Epithelial cell of proximal tubule (primary cell): ENCODE measurements at regions not wholly inside any gene's neighbourhood (a gene's known extent, or its start where the extent isn't known, plus 50 kb on each side); places are given as distances from the start of the nearest gene placed in this dataset.
"Not testable (repeated sequence)": the region's sequence is repeated elsewhere in the genome, so short reads cannot be mapped to it uniquely, and the experiment has no call there.

Source experiments
- DNase-seq: peaks from one replicate; pipeline ENCODE4 v3.0.0-alpha.2; 2011; ENCODE audit warnings: low read depth
- H3K4me3 ChIP-seq: 2 replicates; pipeline ENCODE4 v1.5.1; 2011; ENCODE audit warnings: low read depth, mild to moderate bottlenecking, low read length
- CTCF ChIP-seq: conservative IDR thresholded peaks from 2 replicates; pipeline ENCODE4 v1.5.1; 2012; ENCODE audit warnings: low read depth, mild to moderate bottlenecking, low read length

- TF ChIP-seq CTCF: no peak
- DNase-seq: no peak
- no peak overlapping the region for H3K4me3 ChIP-seq
Observed at GRCh38 chr1:4174291-4175200, 274.5 kb upstream of the C1orf174 start.

- no peak overlapping the region for H3K4me3 ChIP-seq
- no peak for DNase-seq
- TF ChIP-seq CTCF: no peak
Observed at GRCh38 chr1:4175566-4176405, 275.7 kb upstream of the C1orf174 start.

GRCh38 chr1:4176841-4177240 lies 276.8 kb upstream of the C1orf174 start:
- H3K4me3 ChIP-seq: no peak overlapping the region
- no peak for DNase-seq
- TF ChIP-seq CTCF: no peak

- no peak for DNase-seq
- H3K4me3 ChIP-seq: no peak overlapping the region
- no peak for TF ChIP-seq CTCF
Observed at GRCh38 chr1:4177425-4178150, 277.5 kb upstream of the C1orf174 start.

- H3K4me3 ChIP-seq: no peak overlapping the region
- DNase-seq: no peak
- TF ChIP-seq CTCF: no peak
Observed at GRCh38 chr1:4178501-4179113, 278.5 kb upstream of the C1orf174 start.

GRCh38 chr1:4179914-4180735 lies 280.1 kb upstream of the C1orf174 start:
- no peak for TF ChIP-seq CTCF
- no peak for DNase-seq
- no peak overlapping the region for H3K4me3 ChIP-seq

GRCh38 chr1:4186486-4186885 lies 286.4 kb upstream of the C1orf174 start:
- DNase-seq, H3K4me3 ChIP-seq: not testable (repeated sequence)
